ENCODE measurements at regions not wholly inside any gene's neighbourhood (a gene's known extent, or its start where the extent isn't known, plus 50 kb on each side); places are given as distances from the start of the nearest gene placed in this dataset.

- no peak for TF ChIP-seq CTCF (IDR thresholded peaks at IDR 0.05)
- no peak for TF ChIP-seq EP300 (IDR thresholded peaks at IDR 0.05)
These were observed 181.2 kb upstream of the TNFAIP3 start for GRCh38 chr6:137685798-137686375.

Measured in upper lobe of left lung (tissue), 4 donors.